Activated naive CD4-positive, alpha-beta T cell treated with anti-CD3 and anti-CD28 coated beads, Interleukin-2, amount 50 U/mL, for 72 hours (primary cell): ENCODE measurements at regions not wholly inside any gene's neighbourhood (a gene's known extent, or its start where the extent isn't known, plus 50 kb on each side); places are given as distances from the start of the nearest gene placed in this dataset.
A peak's percentile ranks its signal among the peaks of the same experiment; 100 is the strongest.
"Not testable (repeated sequence)": the region's sequence is repeated elsewhere in the genome, so short reads cannot be mapped to it uniquely, and the experiment has no call there.

Experiments
- ATAC-seq, 2 donors: fragments of 150-1000 bp; cut with Tn5 transposase; 2 replicates each; pipeline ENCODE4 v1.10.0; 2021; ENCODE audit warnings: mild to moderate bottlenecking in 2 of 2, moderate library complexity in 2 of 2
- DNase-seq, 2 donors: peaks; one replicate each; pipeline ENCODE4 v3.0.0; 2021 to 2022; ENCODE audit warnings: low spot score in 2 of 2
- H3K27ac Mint-ChIP-seq, 2 donors: one replicate each; pipeline ENCODE4 v1.8.0; 2022; ENCODE audit warnings: mild to moderate bottlenecking in 2 of 2, mixed read lengths in 2 of 2
- H3K36me3 Mint-ChIP-seq, 2 donors: one replicate each; pipeline ENCODE4 v1.8.0; 2022; ENCODE audit warnings: mixed read lengths in 2 of 2
- H3K9me3 Mint-ChIP-seq, 2 donors: one replicate each; pipeline ENCODE4 v1.8.0; 2022; ENCODE audit warnings: mixed read lengths in 2 of 2

DNA sequence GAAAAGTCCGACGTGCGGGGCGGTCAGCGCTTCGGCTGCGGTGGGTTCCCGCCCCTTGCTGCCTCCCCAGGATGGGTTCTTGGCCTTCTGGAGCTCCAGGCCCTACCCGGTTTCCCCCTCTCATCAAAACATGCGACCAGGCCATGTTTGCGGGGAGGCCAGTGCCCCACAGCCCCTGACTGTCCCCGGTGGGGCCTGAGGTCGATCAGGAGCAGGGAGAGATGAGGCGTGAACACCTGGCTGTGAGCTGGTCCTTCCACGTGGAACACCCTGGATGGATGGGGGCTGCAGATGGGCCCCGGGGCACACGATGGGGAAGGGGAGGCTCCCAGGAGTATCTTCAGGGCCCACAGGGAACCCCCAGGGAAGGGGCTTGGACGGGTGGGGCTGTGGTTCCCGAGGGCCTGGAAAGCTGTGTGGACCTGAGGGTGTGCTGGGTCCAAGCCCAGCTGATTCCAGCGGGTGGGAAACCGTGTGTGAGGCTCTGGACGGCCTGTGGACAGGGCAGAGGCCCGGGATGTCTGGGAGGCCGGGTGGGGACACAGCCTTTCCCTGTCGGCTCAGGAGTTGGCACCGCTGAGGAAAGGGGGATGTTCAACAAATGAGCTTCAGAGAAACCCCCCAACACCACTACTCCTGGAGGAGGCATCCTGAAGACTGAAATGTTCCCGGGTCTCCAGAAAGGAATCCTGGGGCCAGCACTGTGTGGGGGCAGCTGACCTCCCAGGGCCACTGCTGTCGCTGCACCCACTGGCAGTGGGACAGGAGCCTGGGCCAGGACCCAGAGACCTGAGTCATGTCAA lies 187.0 kb upstream of the C14orf180 start:
- ATAC-seq (no peak), DNase-seq (no peak)
- peaks cover 3 to 13% of the 10 kb centered on the region in 2 donors for H3K9me3 Mint-ChIP-seq
- H3K36me3 Mint-ChIP-seq, result peaks cover 9% of the 10 kb centered on the region in 2 donors
- H3K27ac Mint-ChIP-seq, result peak overlapping the region; percentile 44 to 50

- peak overlapping the region; percentile 47 to 60 for H3K27ac Mint-ChIP-seq
- peaks cover 6 to 17% of the 10 kb centered on the region in 2 donors for H3K9me3 Mint-ChIP-seq
- H3K36me3 Mint-ChIP-seq, result peaks cover 12 to 15% of the 10 kb centered on the region in 2 donors
- DNase-seq (no peak), ATAC-seq (peak in 1 of 2 donors; percentile 7)
Observed at GRCh38 chr14:104393199-104393897, 186.2 kb upstream of the C14orf180 start.

DNA sequence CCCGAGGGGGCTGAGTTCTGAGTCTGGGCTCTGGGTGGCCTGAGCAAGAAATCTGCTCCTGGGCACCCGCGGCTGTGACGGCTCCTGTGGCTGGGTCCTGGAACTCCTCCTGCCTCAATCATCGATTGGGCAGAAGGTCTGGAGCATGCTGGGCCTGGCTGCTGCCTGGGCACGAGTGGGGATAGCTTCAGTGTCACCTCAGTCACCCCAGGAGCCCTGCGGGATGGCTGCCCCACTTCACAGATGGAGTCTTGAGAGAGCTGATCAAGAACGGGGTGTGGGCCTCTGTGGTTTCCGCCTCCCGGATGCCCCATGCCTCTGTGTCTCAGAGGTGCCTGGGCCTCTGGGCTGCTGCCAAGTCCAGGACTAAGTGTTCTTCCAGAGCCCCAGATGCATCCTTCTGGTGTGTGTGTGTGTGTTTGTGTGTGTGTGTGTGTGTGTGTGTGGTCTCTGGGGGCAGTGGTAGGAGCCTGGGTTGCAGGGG lies 185.6 kb upstream of the C14orf180 start:
- Mint-ChIP-seq H3K36me3 (peaks cover 12 to 15% of the 10 kb centered on the region in 2 donors), H3K9me3 (peaks cover 6 to 17% of the 10 kb centered on the region in 2 donors), H3K27ac (peak overlapping the region in 1 of 2 donors; percentile 47)
- DNase-seq (peak in 1 of 2 donors; percentile 21), ATAC-seq (peak; percentile 68 to 76)

DNA sequence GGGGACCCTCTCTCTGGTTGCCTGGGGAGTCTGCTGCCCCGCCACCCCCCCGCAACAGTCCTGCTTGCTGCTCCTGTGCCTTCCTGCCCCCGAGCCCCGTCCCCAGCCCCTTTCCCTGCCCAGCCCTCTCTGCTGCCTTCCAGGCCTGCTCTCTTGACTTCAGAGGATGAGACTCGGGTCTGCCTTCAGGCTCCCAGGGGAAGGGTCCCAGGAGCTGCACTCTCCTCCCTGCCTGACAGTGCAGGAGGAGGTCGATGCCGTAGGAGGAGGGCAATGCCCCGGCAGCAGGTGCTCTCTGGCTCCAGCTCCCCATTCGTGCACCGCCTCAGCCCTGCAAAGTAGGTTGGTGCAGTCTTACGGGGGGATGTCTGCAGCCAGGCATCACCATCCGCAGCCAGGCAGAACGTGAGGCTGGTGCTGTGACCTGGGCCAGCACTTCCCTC lies 185.1 kb upstream of the C14orf180 start:
- Mint-ChIP-seq H3K9me3 (peaks cover 6 to 17% of the 10 kb centered on the region in 2 donors), H3K27ac (peak overlapping the region in 1 of 2 donors; percentile 47), H3K36me3 (peaks cover 12 to 15% of the 10 kb centered on the region in 2 donors)
- no peak for ATAC-seq
- no peak for DNase-seq

DNA sequence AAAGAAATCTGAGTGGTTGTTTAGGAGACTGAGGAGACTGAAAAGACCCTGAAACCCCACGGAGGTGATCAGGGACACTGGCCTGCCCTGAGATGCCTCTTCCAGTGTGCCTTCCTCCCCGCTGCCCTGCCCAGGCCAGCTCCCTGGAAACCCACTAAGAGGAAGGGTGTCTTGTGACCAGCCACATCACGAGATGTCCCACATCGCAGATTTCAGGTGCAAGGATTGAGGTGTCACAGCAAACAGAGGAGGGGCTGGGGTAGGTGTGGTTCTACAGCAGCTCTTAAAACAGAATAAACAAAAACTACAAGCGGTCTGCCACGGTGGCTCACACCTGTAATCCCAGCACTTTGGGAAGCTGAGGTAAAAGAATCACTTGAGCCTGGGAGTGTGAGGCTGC lies 184.3 kb upstream of the C14orf180 start:
- peaks cover 12 to 15% of the 10 kb centered on the region in 2 donors for H3K36me3 Mint-ChIP-seq
- DNase-seq, result no peak
- no peak for ATAC-seq
- peak overlapping the region in 1 of 2 donors; percentile 29 for H3K27ac Mint-ChIP-seq
- H3K9me3 Mint-ChIP-seq, result peaks cover 6 to 17% of the 10 kb centered on the region in 2 donors

GRCh38 chr14:104395941-104396681 lies 183.5 kb upstream of the C14orf180 start:
- H3K9me3 Mint-ChIP-seq, result peaks cover 6 to 17% of the 10 kb centered on the region in 2 donors
- H3K27ac Mint-ChIP-seq, result peak overlapping the region in 1 of 2 donors; percentile 25
- peaks cover 12 to 15% of the 10 kb centered on the region in 2 donors for H3K36me3 Mint-ChIP-seq
- DNase-seq (no peak), ATAC-seq (no peak)

- Mint-ChIP-seq H3K9me3 (peaks cover 6 to 17% of the 10 kb centered on the region in 2 donors), H3K27ac (peak overlapping the region in 1 of 2 donors; percentile 25), H3K36me3 (peaks cover 12 to 15% of the 10 kb centered on the region in 2 donors)
- ATAC-seq (no peak), DNase-seq (no peak)
Observed at GRCh38 chr14:104396682-104397470, 182.7 kb upstream of the C14orf180 start.

DNA sequence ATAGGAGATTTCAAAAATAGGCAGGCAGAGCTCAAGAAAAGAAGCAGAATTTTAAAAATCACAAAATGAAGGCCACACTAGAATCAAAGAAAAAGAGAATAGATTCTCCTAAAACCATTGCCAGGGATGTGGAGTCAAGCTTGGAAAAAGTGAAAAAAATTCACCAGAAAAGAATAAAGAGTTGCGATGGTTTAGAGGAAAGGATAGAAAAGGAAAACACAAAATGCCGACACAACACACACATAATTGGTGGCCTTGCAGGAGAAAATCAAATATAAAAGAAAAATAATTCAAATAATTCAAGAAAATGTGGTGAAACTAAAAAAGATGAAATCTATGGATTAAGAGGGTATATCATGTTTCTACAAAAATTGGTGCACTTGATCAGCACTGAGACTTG lies 181.6 kb upstream of the C14orf180 start:
- Mint-ChIP-seq H3K36me3 (peaks cover 12 to 15% of the 10 kb centered on the region in 2 donors), H3K9me3 (peaks cover 6 to 17% of the 10 kb centered on the region in 2 donors), H3K27ac (no peak overlapping the region)
- no peak for ATAC-seq
- DNase-seq, result no peak

DNA sequence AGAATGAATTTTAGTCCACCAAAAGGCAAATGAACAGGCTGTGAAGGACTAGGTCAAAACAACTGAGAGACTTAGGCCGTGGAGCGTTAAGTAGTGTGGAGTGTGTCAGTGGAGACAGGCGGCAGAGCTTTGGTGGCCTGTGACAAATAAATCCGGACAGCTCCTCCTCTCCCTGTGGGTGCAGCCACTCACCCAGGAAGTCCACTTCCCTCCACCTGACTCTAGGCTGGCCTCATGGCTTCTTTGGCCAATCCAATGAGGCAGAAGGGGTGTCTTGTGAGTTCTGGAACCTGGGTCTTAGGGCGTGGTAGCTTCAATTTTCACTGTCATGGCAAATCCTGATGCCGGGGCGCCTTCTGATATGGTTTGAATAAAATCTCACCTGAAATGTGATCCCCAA lies 180.9 kb upstream of the C14orf180 start:
- H3K36me3 Mint-ChIP-seq, result peaks cover 12 to 15% of the 10 kb centered on the region in 2 donors
- ATAC-seq (no peak), DNase-seq (no peak)
- no peak overlapping the region for H3K27ac Mint-ChIP-seq
- peaks cover 6 to 17% of the 10 kb centered on the region in 2 donors for H3K9me3 Mint-ChIP-seq

- ATAC-seq, result no peak
- H3K27ac Mint-ChIP-seq, result peak overlapping the region in 1 of 2 donors; percentile 34
- H3K36me3 Mint-ChIP-seq, result peaks cover 12 to 15% of the 10 kb centered on the region in 2 donors
- H3K9me3 Mint-ChIP-seq, result peaks cover 6 to 17% of the 10 kb centered on the region in 2 donors
- no peak for DNase-seq
Observed at GRCh38 chr14:104399432-104400155, 180.0 kb upstream of the C14orf180 start.

- no peak for DNase-seq
- Mint-ChIP-seq H3K36me3 (peaks cover 12 to 15% of the 10 kb centered on the region in 2 donors), H3K9me3 (peaks cover 6 to 17% of the 10 kb centered on the region in 2 donors), H3K27ac (no peak overlapping the region)
- no peak for ATAC-seq
Observed at GRCh38 chr14:104400355-104400754, 179.2 kb upstream of the C14orf180 start.

DNA sequence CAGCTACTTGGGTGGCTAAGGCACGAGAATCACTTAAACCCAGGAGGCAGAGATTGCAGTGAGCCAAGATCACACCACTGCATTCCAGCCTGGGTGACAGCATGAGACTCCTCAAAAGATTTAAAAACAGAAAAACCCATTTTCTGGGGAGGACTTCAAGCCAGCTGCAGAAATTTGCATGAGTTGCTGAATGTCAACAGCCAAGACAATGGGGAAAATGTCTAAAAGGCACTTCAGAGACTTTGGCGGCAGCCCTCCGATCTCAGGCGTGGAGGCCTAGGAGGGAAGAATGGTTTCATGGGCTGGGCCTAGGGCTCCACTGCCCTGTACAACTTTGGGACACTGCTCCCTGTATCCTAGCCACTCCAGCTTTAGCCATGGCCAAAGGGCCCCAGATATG lies 177.8 kb upstream of the C14orf180 start:
- Mint-ChIP-seq H3K9me3 (peaks cover 6 to 12% of the 10 kb centered on the region in 2 donors), H3K36me3 (peaks cover 12 to 14% of the 10 kb centered on the region in 2 donors), H3K27ac (no peak overlapping the region)
- no peak for DNase-seq
- ATAC-seq, result no peak

GRCh38 chr14:104402303-104402702 lies 177.3 kb upstream of the C14orf180 start:
- H3K36me3 Mint-ChIP-seq, ATAC-seq, H3K9me3 Mint-ChIP-seq, H3K27ac Mint-ChIP-seq, DNase-seq: not testable (repeated sequence)

GRCh38 chr14:104403421-104404220 lies 175.9 kb upstream of the C14orf180 start:
- Mint-ChIP-seq H3K9me3 (no peaks in the 10 kb centered on the region), H3K27ac (no peak overlapping the region), H3K36me3 (peaks cover 0 to 5% of the 10 kb centered on the region in 2 donors)
- no peak for ATAC-seq
- no peak for DNase-seq
